DMS 273 (cell line): ENCODE measurements at regions not wholly inside any gene's neighbourhood (a gene's known extent, or its start where the extent isn't known, plus 50 kb on each side); places are given as distances from the start of the nearest gene placed in this dataset.

Experiments used
- DNase-seq: peaks from one replicate; lab custom pipeline; 2025; ENCODE audit not compliant: unreplicated experiment; lab: John Stamatoyannopoulos, UW

- no peak for DNase-seq
Measured at GRCh38 chr5:62001640-62002039, 304.4 kb upstream of the KIF2A start.

GRCh38 chr5:62002436-62002835 is 303.6 kb upstream of the KIF2A start:
- DNase-seq, result no peak

GRCh38 chr5:62005551-62005950 is 300.5 kb upstream of the KIF2A start:
- no peak for DNase-seq

GRCh38 chr5:62007457-62007856 is 298.5 kb upstream of the KIF2A start:
- DNase-seq, result no peak

GRCh38 chr5:62011089-62011664 is 294.8 kb upstream of the KIF2A start:
- DNase-seq, result no peak

- DNase-seq, result no peak
Measured at GRCh38 chr5:62017092-62017491, 288.9 kb upstream of the KIF2A start.

- no peak for DNase-seq
Measured at GRCh38 chr5:62029303-62029702, 276.7 kb upstream of the KIF2A start.

- no peak for DNase-seq
Measured at GRCh38 chr5:62030326-62030725, 275.7 kb upstream of the KIF2A start.

- no peak for DNase-seq
Measured at GRCh38 chr5:62038024-62038423, 268.0 kb upstream of the KIF2A start.

GRCh38 chr5:62041156-62041756 is 264.8 kb upstream of the KIF2A start:
- DNase-seq, result no peak

GRCh38 chr5:62042007-62042406 is 264.0 kb upstream of the KIF2A start:
- DNase-seq, result no peak

GRCh38 chr5:62043289-62044280 is 262.4 kb upstream of the KIF2A start:
- peak; percentile 62 for DNase-seq

GRCh38 chr5:62044989-62045388 is 261.0 kb upstream of the KIF2A start:
- no peak for DNase-seq

- DNase-seq, result no peak
Measured at GRCh38 chr5:62046191-62046590, 259.8 kb upstream of the KIF2A start.

GRCh38 chr5:62051747-62052146 is 254.3 kb upstream of the KIF2A start:
- DNase-seq, result no peak

GRCh38 chr5:62059960-62060359 is 246.0 kb upstream of the KIF2A start:
- DNase-seq, result no peak

- no peak for DNase-seq
Measured at GRCh38 chr5:62065050-62065449, 241.0 kb upstream of the KIF2A start.

GRCh38 chr5:62066761-62067277 is 239.2 kb upstream of the KIF2A start:
- DNase-seq, result no peak

- DNase-seq, result no peak
Measured at GRCh38 chr5:62068554-62068953, 237.5 kb upstream of the KIF2A start.

GRCh38 chr5:62077387-62077786 is 228.6 kb upstream of the KIF2A start:
- DNase-seq, result no peak

GRCh38 chr5:62077823-62078550 is 228.0 kb upstream of the KIF2A start:
- no peak for DNase-seq
